HFFc6 (cell line): ENCODE measurements at regions not wholly inside any gene's neighbourhood (a gene's known extent, or its start where the extent isn't known, plus 50 kb on each side); places are given as distances from the start of the nearest gene placed in this dataset.

Experiments used
- DNase-seq: peaks from one replicate; pipeline ENCODE4 v3.0.0-alpha.2; 2018
- H3K27ac Mint-ChIP-seq: 2 replicates; pipeline ENCODE4 v1.8.0; 2020; ENCODE audit warnings: mild to moderate bottlenecking, mixed read lengths
- H3K27me3 Mint-ChIP-seq: 2 replicates; pipeline ENCODE4 v1.8.0; 2021; ENCODE audit warnings: mild to moderate bottlenecking, moderate library complexity, mixed read lengths; ENCODE audit not compliant: insufficient read depth
- H3K36me3 Mint-ChIP-seq: 2 replicates; pipeline ENCODE4 v1.8.0; 2021; ENCODE audit warnings: low read depth, mixed read lengths
- H3K4me1 Mint-ChIP-seq: 2 replicates; pipeline ENCODE4 v1.8.0; 2020; ENCODE audit warnings: low read depth, mixed read lengths
- H3K4me3 Mint-ChIP-seq: 2 replicates; pipeline ENCODE4 v1.8.0; 2020; ENCODE audit warnings: mild to moderate bottlenecking, moderate library complexity, mixed read lengths
- H3K9me3 Mint-ChIP-seq: 2 replicates; pipeline ENCODE4 v1.8.0; 2020; ENCODE audit warnings: mild to moderate bottlenecking, mixed read lengths
- CTCF ChIP-seq: fragments of 200-600 bp; sonication (generic); IDR thresholded peaks from 2 replicates; pipeline ENCODE4 v1.5.0; 2021; ENCODE audit warnings: antibody characterized with exemption, mild to moderate bottlenecking

GRCh38 chr6:157741321-157741947 is 81.6 kb upstream of the SNX9 start:
- no peak for DNase-seq
- no peaks in the 10 kb centered on the region for H3K4me1 Mint-ChIP-seq
- H3K27ac Mint-ChIP-seq, result no peak overlapping the region
- peaks cover 23% of the 10 kb centered on the region for H3K9me3 Mint-ChIP-seq
- peaks cover 12% of the 10 kb centered on the region for H3K36me3 Mint-ChIP-seq
- H3K4me3 Mint-ChIP-seq, result no peak overlapping the region
- peaks cover 30% of the 10 kb centered on the region for H3K27me3 Mint-ChIP-seq
- no peak for TF ChIP-seq CTCF

- Mint-ChIP-seq H3K9me3 (peaks cover 23% of the 10 kb centered on the region), H3K4me1 (no peaks in the 10 kb centered on the region), H3K27me3 (peaks cover 30% of the 10 kb centered on the region), H3K4me3 (no peak overlapping the region), H3K27ac (no peak overlapping the region), H3K36me3 (peaks cover 11% of the 10 kb centered on the region)
- DNase-seq, result no peak
- no peak for TF ChIP-seq CTCF
These were observed 81.0 kb upstream of the SNX9 start for GRCh38 chr6:157741948-157742556.

GRCh38 chr6:157744102-157744601 is 78.9 kb upstream of the SNX9 start:
- no peak overlapping the region for H3K27ac Mint-ChIP-seq
- no peak for TF ChIP-seq CTCF
- no peak overlapping the region for H3K4me3 Mint-ChIP-seq
- H3K9me3 Mint-ChIP-seq, result peaks cover 3% of the 10 kb centered on the region
- H3K27me3 Mint-ChIP-seq, result peaks cover 27% of the 10 kb centered on the region
- H3K36me3 Mint-ChIP-seq, result no peaks in the 10 kb centered on the region; the same call in 1 of the 2 replicates
- no peaks in the 10 kb centered on the region for H3K4me1 Mint-ChIP-seq
- DNase-seq, result no peak

- Mint-ChIP-seq H3K36me3 (peaks cover 4% of the 10 kb centered on the region), H3K4me3 (no peak overlapping the region)
These were observed 76.1 kb upstream of the SNX9 start for GRCh38 chr6:157746897-157747296.

GRCh38 chr6:157747370-157747769 is 75.7 kb upstream of the SNX9 start:
- peaks cover 16% of the 10 kb centered on the region for H3K27me3 Mint-ChIP-seq
- peaks cover 4% of the 10 kb centered on the region; the same call in 1 of the 2 replicates for H3K9me3 Mint-ChIP-seq
- no peaks in the 10 kb centered on the region for H3K4me1 Mint-ChIP-seq
- DNase-seq, result no peak
- no peak overlapping the region for H3K4me3 Mint-ChIP-seq
- TF ChIP-seq CTCF, result no peak
- H3K27ac Mint-ChIP-seq, result no peak overlapping the region
- peaks cover 4% of the 10 kb centered on the region for H3K36me3 Mint-ChIP-seq

More at GRCh38 chr6:157746897-157747296, 76.1 kb upstream of the SNX9 start:
- Mint-ChIP-seq H3K27me3 (peaks cover 19% of the 10 kb centered on the region), H3K4me1 (no peaks in the 10 kb centered on the region), H3K9me3 (peaks cover 4% of the 10 kb centered on the region; the same call in 1 of the 2 replicates), H3K27ac (no peak overlapping the region)
- TF ChIP-seq CTCF, result no peak
- DNase-seq, result no peak
